Type B pancreatic cell (in vitro differentiated cells): ENCODE measurements at regions not wholly inside any gene's neighbourhood (a gene's known extent, or its start where the extent isn't known, plus 50 kb on each side); places are given as distances from the start of the nearest gene placed in this dataset.

Experiments
- DNase-seq: peaks from one replicate; pipeline ENCODE4 v3.0.0; 2021; ENCODE audit warnings: mixed read lengths; ENCODE audit not compliant: unreplicated experiment; ENCODE audit errors: extremely low spot score
- H3K27ac Mint-ChIP-seq: 2 replicates; pipeline ENCODE4 v1.8.0; 2021; ENCODE audit warnings: mild to moderate bottlenecking, mixed read lengths
- H3K27me3 Mint-ChIP-seq: 2 replicates; pipeline ENCODE4 v1.8.0; 2021; ENCODE audit warnings: mixed read lengths
- H3K36me3 Mint-ChIP-seq: 2 replicates; pipeline ENCODE4 v1.8.0; 2021; ENCODE audit warnings: mixed read lengths
- H3K4me1 Mint-ChIP-seq: one replicate; pipeline ENCODE4 v1.8.0; 2021; ENCODE audit warnings: mixed read lengths; ENCODE audit not compliant: unreplicated experiment
- H3K4me3 Mint-ChIP-seq: 2 replicates; pipeline ENCODE4 v1.8.0; 2021; ENCODE audit warnings: mild to moderate bottlenecking, mixed read lengths
- H3K9me3 Mint-ChIP-seq: 2 replicates; pipeline ENCODE4 v1.8.0; 2021; ENCODE audit warnings: mixed read lengths
- CTCF ChIP-seq: fragments of 200-600 bp; sonication (generic); conservative IDR thresholded peaks from 2 replicates; pipeline ENCODE4 v1.5.0; 2021; ENCODE audit warnings: antibody characterized with exemption, mild to moderate bottlenecking

DNA sequence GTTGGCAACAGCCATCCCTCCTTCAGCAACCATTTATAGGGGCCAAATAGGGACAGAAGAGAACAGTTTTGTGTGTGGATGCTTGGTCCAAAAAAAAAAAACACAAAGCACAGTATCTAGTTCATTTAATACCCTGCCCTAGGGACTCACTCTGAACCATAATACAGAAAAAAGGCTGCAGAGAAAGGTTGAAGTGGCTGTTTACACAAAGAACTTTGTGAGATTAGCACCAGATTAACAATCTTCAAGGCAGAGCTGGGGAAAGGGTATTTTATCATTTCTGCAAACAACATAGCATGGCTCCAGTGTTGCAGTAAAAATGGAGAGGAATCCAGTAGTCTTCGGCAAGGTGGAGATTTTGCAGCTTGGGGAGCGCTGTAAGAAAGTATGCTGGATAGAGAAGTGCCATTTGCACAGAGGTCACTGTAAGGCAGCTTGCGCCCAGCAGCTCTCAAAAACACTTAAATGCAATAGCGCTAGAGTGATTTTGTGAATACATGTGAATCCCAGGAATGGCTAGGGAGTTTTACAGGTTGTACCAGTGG, 124.2 kb upstream of the PLEKHA5 start:
- Mint-ChIP-seq H3K4me1 (no peaks in the 10 kb centered on the region), H3K9me3 (no peaks in the 10 kb centered on the region), H3K27ac (no peak overlapping the region), H3K36me3 (no peaks in the 10 kb centered on the region), H3K27me3 (no peaks in the 10 kb centered on the region), H3K4me3 (no peak overlapping the region)
- no peak for TF ChIP-seq CTCF
- DNase-seq, result no peak

- Mint-ChIP-seq H3K27me3 (no peaks in the 10 kb centered on the region), H3K9me3 (no peaks in the 10 kb centered on the region), H3K4me1 (no peaks in the 10 kb centered on the region)
These were observed 122.9 kb upstream of the PLEKHA5 start for GRCh38 chr12:19006626-19007137.

GRCh38 chr12:19008102-19008501, 121.4 kb upstream of the PLEKHA5 start:
- Mint-ChIP-seq H3K27me3 (no peaks in the 10 kb centered on the region), H3K27ac (no peak overlapping the region), H3K4me1 (no peaks in the 10 kb centered on the region), H3K36me3 (no peaks in the 10 kb centered on the region), H3K9me3 (no peaks in the 10 kb centered on the region), H3K4me3 (no peak overlapping the region)
- TF ChIP-seq CTCF, result no peak
- no peak for DNase-seq

More at GRCh38 chr12:19006626-19007137, 122.9 kb upstream of the PLEKHA5 start:
- Mint-ChIP-seq H3K4me3 (no peak overlapping the region), H3K36me3 (no peaks in the 10 kb centered on the region), H3K27ac (no peak overlapping the region)
- TF ChIP-seq CTCF, result no peak
- DNase-seq, result no peak

DNA sequence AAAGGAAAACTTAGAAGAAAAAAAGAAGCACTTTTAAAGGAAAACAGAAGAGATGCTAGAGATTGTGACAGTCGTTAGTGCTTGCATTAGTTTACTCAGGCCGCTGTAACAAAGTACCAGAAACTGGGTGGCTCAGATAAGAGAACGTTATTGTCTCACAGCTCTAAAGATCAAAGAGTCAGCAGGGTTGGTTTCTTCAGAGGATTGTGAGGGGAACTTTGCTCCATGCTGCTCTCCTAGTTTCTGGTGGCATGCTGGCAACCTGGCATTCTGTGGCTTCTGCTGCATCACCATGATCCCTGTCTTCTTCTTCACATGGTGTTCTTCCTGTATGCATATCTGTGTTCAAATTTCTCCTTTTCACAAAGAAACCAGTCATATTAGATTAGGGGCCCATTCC, 119.4 kb upstream of the PLEKHA5 start:
- H3K27ac Mint-ChIP-seq, result no peak overlapping the region
- DNase-seq, result no peak
- no peak overlapping the region for H3K4me3 Mint-ChIP-seq
- no peaks in the 10 kb centered on the region for H3K27me3 Mint-ChIP-seq
- no peaks in the 10 kb centered on the region for H3K4me1 Mint-ChIP-seq
- no peaks in the 10 kb centered on the region for H3K9me3 Mint-ChIP-seq
- no peaks in the 10 kb centered on the region for H3K36me3 Mint-ChIP-seq
- TF ChIP-seq CTCF, result no peak

DNA sequence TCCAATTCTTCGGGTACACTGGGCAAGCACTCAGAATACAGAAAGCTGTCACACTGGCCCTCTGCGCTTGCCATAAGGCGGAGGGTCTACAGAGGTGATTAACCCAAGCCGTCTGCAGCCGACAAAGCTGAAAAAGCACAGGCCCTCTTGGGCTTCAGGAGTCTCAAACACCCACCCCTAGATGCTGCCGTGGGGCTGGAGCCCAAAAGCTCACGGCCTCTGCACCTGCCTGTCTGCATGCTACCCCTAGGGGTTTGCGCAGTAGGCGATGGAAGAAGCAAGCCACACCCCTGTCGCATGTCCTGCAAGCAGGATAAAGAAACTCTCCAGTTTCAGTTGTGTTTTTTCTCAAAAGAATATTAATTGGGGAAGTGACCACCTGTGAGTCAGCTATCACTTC, 118.8 kb upstream of the PLEKHA5 start:
- Mint-ChIP-seq H3K27me3 (no peaks in the 10 kb centered on the region), H3K4me3 (no peak overlapping the region), H3K9me3 (no peaks in the 10 kb centered on the region), H3K27ac (no peak overlapping the region), H3K36me3 (no peaks in the 10 kb centered on the region), H3K4me1 (no peaks in the 10 kb centered on the region)
- TF ChIP-seq CTCF, result no peak
- DNase-seq, result no peak

- no peak for TF ChIP-seq CTCF
- no peaks in the 10 kb centered on the region for H3K4me1 Mint-ChIP-seq
- H3K27me3 Mint-ChIP-seq, result no peaks in the 10 kb centered on the region
- no peaks in the 10 kb centered on the region for H3K9me3 Mint-ChIP-seq
- no peak overlapping the region for H3K27ac Mint-ChIP-seq
- no peak overlapping the region for H3K4me3 Mint-ChIP-seq
- no peak for DNase-seq
- H3K36me3 Mint-ChIP-seq, result no peaks in the 10 kb centered on the region
These were observed 116.6 kb upstream of the PLEKHA5 start for GRCh38 chr12:19012965-19013364.
